ENCODE measurements at regions not wholly inside any gene's neighbourhood (a gene's known extent, or its start where the extent isn't known, plus 50 kb on each side); places are given as distances from the start of the nearest gene placed in this dataset.
"Not testable (repeated sequence)": the region's sequence is repeated elsewhere in the genome, so short reads cannot be mapped to it uniquely, and the experiment has no call there.

DNA sequence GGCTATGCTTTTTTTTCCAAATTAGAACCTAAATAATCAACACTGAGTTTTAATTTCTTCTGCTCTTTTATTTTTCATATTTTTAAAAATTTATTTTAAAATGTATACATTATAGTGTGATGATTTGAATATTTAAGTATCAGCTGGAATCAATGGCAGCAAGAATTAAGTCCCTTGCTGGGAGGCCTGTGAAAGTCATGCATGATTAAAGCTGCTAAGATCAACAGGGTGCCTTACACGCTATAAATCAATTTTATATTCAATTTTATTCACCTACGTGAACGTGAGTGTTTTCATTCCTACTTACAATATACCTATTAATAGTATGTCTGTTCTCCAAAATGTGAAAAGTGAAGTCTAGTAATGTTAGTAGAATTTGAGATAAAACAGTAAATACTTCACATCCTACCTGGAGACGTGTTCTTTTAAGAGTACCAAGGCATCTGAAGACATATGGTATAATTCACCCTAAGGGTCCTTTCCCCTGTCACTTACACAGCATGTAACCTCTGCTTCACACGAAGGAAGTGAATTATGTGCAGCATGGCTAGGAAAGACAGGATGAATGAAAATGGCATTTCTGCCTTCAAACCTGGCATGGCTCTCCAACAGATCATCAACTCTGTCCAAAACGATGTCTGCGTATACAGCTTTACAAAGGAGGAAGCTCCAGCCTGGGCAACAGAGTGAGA lies 640.4 kb upstream of the ROBO1 start:
- no peak for DNase-seq

DNA sequence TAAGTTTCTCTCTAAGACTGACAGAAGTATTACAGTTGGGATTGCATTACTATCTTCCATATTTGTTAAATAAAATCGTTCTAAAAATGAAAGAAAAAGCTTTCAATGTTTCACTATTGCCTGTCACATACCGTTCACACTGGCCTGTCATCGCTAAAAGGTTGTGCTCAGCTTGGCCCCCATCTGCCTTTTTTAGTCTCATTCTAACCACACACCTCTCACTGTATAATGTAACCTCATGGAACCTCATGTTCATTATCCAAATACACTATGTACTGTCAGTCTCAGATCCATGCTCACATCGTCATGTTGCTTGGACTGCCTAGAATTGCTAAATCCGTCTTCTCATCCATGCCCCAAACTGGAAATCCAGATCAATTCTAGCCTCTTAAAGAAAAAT lies 637.8 kb upstream of the ROBO1 start:
- DNase-seq = no peak

DNA sequence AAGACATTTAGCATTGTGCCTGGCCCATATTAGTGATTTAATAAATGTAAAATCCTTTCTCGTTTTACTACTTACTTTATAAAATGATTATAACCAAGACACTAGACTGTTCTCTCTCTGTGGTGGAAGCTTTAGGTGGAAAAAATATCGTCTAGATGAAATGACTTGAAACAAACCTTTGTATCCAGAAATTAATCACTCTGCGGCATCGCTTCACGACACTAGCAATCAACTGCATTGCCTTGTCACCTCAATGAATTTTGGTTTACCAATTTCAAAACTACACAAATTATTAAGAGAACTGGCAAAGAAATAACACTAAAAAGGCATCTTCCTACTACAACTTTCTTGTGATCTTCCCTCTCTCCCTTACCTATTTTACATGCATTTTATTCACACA lies 627.2 kb upstream of the ROBO1 start:
- DNase-seq = peak; percentile 18

DNA sequence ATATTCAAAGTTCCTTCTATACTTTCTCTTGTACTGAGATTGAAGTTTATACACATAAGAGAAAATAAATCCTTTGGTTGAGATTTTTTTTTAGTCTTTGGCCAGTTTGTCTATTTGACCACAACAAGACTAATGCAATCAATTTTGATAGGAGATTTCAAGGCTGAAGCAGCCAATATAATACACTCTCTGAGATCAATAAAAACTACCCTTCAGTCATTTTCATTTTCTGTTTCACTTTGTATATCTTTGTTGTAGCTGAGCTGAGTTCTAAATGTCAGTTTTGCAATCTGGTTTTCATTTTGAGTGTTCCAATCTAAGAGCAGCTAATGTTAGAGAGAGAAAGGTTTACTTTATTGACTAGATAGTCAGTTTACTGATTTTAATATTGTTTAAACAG lies 623.8 kb upstream of the ROBO1 start:
- peak; percentile 7 for DNase-seq

DNA sequence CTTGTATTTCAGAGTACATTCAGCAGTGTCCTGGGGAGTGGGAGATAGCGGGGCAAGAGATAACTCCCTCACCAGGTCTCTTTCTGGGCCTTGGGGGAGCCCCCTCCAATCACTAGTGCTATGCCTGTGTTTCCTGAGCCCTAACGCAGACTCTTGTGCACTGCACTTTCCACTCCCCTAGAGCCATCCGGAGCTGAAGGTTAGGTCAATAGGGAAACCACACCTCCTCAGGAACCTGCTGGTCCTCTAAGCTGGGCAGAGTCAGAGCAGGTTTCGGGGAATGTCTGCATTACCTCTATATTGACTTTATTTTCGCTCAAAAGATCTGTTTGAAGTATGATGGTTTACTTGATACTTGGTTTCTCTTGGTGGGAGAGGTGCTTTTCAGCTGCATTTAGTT lies 617.0 kb upstream of the ROBO1 start:
- DNase-seq = no peak

DNA sequence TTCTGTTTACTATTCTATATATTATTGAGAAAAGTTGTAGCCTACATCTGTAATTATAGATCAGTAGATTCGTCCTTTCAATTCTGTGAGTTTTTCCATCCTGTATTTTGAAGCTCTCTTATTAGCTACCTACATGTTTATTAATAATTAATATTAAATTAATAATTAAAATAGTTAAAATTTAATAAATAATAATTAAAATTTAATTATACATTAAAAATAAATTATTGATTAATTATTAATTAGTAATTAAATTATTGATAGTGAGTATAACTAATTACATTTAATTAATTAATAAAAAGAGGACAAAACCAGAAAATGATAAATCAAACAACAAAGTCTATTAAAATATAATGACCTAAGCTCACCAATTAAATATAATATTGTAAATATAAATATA lies 606.6 kb upstream of the ROBO1 start:
- no peak for DNase-seq

DNA sequence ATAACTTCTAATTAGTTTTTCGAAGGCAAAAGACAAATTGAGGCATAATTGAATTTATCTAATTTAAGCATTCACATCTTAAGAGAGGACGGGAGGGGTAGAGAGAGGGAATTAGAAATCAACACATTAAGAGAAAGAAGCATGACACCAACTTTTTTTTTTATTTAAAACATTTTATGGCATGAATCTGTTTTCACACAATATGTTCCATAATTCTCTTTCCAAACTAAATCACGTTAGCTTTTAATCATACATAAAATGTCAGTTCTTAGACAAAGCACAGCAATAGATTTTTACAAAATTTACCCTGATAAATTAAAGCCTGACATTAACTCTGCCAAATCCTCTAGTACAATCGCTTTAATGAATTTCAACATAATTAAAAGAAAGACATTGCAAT lies 600.8 kb upstream of the ROBO1 start:
- DNase-seq = no peak

DNA sequence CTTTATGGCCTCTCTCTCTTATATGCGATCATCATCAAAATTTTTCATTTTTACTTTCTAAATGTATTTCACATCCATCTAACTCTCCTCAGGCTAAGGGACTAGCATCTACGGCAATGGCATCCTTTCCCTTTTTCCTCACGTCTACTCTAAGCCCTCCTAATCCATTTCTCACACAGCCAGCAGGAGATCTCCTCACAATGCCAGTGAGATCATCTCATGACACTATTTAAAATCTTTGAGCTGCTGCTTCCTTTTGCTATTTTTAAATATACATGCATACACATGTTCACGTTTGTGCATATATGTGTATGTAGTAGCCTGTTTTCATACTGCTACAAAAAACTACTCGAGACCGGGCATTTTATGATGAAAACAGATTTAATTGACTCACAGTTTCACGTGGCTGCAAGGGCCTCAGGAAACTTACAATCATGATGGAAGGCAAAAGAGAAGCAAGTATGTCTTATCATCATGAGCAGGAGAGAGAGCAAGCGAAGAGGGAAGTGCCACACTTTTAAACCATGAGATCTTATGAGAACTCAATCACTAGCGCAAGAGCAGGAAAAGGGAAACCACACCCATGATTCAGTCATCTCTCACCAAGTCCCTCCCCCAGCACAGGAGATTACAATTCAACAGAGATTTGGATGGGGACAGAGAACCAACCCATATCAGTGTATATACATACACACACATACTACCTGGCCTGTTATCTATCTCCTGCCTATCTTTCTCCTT lies 599.2 kb upstream of the ROBO1 start:
- DNase-seq = no peak

DNA sequence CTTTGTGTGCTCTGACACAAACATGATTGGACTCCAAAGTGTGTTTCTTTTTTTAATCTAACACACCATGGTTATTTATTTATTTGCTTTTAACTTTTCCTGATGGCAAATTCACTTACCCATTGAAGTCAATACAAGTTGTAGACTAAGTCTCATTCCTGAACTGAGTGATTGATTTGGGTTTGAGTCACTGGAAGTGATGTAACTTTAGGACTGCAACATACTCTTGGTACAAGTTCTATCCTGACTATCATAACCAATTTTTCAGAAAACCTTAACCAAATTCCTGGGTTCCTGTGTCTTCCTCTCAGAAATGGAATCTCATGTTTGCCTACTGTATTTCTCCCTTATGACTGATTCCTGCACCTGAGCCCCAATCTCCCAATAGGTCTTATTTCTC lies 590.0 kb upstream of the ROBO1 start:
- DNase-seq = no peak

DNA sequence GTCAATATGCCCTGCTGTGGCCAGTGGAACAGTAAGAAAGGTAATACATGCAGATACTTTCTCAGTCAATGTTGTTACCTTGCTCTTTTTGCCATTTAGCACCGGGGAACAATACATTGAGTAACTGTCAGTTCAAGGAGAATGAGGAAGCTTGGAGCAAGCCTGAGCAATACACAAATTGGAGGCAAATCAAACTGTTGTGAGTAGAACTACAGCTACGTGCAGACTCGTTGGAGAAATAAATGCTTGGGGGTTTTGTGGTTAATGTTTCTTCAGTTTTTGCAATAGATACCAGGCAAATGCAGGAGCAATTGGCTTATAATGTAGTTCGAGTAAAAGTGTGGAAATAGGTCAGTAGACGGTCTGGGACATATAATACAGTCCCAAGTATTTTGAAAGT lies 587.3 kb upstream of the ROBO1 start:
- no peak for DNase-seq

DNA sequence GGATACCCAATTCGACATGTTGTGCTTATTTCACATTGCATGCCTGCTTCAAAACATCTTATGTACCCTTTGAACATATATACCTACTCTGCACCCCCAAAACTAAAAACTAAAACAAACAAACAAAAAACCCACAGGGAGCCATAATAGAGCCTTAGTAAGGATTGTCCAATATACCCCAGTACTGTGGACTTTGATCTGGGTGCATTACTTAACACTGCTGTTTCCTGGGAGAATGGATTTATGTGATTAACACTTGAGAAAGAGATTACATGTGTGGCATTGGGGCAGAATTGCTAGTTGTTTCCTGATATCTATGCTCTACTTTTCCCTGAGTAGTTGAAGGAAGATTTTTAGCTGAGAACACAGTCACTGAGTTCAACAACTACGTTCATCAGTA lies 583.4 kb upstream of the ROBO1 start:
- no peak for DNase-seq

DNA sequence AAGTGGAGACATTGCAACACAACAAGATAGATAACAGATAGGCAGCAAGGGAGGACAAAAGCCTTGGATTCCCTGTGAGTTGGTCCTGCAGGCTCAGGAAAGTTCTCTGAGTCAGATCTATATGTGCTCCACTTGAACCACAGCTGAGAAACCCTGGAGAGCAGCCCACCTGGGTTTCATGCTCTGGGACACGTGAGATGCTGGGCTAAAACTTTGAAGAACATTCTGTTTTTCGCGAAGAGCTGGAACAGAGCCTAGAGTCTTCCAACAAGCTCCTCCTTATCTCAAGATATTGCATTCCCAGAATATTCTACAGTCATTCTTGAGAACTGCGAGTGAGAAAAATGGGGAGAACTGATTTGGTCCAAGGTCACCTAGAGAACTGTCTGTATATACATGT lies 583.0 kb upstream of the ROBO1 start:
- DNase-seq = no peak

DNA sequence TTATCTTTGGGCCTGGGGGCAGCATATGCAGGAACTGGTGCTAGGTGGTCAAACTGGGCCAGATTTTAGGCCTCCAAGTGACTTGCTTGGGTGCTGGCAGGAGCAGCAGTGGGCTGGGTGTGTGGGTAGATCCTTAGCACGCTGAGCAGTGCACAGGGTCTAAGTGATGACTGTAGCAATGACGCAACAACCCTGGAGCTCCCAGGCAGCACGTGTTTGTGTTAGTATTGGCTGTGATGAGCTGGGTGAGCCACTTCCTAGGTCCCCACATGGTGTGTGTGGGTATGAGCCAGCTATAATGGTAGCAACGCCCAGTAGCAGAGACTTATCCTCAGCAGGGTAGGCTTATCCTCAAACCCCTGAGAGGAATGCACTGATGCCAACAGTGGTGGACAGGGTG lies 570.6 kb upstream of the ROBO1 start:
- DNase-seq = no peak

DNA sequence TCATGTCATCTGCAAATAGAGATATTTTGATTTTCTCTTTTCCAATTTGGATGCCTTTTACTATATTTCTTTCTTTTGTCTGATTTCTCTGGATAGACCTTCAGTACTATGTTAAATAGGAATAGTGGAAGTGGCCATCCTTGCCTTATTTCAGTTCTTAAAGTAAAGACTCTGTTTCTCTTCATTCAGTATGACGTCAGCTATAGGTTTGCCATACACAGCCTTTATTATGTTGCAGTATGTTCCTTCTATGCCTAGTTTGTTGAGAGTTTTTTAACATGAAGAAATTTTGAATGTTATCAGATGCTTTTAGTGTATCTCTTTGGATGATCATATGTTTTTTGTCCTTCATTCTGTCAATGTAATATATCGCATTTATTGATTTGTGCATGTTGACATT lies 566.7 kb upstream of the ROBO1 start:
- no peak for DNase-seq

DNA sequence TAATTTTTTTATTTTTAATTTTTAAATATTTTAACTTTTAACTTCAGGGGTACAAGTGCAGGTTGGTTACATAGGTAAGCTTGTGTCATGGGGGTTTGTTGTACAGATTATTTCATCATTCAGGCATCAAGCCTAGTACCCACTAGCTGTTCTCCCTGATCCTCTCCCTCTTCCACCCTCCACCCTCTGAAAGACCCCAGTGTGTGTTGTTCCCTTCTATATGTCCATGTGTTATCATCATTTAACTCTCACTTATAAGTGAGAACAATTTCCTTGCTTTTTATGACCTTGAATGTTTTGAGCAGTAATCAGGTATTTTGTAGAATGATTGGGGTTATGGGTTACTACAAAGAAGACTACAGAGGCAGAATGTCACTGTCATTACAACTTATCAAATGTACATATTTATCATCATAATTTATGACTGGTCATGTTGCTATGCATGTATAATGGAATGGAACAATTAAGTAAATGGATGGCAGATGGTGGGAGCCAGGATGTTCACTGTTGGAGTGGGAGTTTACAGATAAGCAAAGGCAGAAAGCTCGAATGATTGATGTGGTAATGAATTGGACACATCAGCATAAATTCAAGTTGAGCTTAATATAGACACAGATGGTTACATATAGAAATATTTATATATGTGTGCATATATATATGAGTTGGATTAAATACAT lies 563.8 kb upstream of the ROBO1 start:
- DNase-seq = no peak

DNA sequence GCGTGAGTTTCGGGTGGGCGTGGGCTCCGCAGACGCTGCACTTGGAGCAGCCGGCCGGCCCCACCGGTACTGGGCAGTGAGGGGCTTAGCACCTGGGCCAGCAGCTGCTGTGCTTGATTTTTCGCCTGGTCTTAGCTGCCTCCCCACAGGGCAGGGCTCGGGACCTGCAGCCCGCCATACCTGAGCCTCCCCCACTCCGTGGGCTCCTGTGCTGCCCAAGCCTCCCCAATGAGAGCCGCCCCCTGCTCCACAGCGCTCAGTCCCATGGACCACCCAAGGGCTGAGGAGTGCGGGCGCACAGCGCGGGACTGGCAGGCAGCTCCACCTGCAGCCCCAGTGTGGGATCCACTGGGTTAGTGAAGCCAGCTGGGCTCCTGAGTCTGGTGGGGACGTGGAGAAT lies 546.7 kb upstream of the ROBO1 start:
- DNase-seq = not testable (repeated sequence)

DNA sequence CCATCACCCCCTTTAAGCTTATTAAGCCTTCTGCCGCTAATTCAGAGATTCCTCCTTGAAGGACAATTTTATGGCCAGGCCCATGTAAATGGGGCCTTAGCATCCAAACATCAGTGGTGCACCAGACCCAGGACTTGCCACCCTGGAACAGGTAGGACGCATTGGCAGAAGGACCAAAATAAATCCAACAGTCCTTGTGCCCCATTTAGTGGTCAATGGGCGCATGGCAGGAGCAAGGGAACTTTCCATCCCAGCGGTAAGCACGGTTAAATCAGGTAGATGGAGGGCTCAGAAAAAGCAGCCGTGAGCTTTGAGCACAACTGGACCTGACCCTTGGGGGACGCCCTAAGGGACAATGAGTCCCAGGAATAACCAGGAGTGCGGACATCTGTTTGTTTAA lies 540.8 kb upstream of the ROBO1 start:
- no peak for DNase-seq

DNA sequence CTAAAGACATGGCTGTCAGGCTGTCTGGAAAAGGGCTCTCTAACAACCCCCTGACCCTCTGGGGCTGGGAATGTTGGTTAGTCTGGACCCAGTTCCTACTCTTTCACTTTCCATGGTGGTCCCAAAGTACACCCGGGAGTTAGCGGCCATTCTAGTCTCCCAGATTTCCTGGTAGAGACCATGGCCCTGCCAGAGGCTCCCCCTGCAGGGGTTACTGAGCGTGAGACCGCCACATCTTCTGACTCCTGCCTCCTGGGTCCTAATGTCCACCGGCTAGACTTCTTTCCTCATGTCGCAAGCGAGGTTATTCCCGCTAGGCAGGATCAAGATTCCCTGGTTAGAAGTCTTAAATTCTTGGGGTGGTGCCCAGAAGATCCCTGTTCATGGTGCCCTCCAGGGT lies 540.0 kb upstream of the ROBO1 start:
- no peak for DNase-seq

DNA sequence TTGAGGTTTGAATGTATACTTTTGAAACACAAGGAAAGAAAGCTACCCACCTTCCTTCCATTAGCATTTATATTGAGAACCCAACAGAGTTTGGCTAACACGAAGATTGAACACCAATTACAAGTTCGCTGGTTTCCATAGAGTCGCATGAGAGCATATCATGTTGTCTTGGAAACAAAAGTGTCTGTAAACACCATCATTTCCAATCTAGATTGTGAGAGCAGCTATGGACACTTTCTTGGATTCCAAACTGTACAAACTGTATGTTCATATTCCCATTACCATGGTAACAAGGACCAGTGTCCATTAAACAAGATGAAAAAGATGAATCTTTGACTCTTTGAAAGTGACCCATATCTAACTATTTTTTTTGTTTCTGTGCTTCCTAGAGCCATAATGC lies 529.9 kb upstream of the ROBO1 start:
- DNase-seq = no peak

DNA sequence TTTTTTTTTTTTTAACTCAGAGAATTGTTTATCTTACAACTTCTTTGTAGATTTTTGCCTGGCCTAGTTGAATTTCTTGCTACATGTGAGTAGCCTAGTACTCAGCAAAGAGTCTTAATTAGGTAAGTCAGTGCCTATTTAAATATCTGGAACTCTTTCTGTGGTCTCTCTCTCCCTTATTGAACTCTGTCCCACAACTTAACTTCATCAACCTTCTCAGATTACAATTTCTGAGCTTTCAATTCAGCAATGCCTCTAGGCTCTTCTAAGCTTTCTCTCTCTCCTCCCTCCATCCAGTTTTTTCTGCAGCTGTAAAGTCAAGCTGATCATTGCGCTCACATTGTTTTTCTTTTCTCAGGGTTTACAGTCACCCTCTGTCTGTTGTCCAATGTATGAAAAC lies 517.6 kb upstream of the ROBO1 start:
- no peak for DNase-seq

DNA sequence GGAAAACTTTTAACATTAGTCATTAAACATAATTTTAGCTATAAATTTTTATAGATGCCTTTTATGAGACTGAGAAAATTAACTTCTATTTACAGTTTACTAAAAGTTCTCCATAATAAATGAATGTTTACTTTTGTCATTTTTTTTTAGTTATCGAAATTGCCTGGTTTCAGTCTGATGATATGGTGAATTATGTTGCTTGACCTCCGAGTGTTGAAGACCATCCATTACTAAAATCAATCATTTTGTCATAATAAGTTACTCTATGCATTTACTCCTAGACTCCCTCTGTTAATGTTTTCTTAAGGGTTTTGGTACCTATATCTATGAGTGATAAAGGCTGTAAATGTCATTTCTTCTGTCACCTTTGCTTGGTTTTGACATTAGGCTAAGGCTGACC lies 516.0 kb upstream of the ROBO1 start:
- DNase-seq = no peak

DNA sequence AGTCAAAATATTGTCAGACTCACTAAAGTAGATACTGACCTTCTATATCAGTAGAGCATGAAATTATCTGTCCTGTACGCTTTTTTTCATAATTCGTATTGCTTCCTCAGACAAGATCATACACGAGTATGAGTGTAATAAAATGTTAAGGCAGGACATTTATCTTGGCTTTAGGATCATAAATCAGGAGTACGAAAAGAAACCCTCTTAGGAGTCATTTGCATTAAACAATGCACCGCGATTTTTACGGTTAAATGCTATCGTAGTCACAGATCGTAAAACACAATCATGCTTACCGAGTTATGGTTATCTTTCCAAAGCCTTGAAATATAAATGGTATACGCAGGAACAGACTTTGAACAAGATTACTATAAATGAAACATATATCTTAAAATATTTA lies 510.3 kb upstream of the ROBO1 start:
- DNase-seq = no peak

DNA sequence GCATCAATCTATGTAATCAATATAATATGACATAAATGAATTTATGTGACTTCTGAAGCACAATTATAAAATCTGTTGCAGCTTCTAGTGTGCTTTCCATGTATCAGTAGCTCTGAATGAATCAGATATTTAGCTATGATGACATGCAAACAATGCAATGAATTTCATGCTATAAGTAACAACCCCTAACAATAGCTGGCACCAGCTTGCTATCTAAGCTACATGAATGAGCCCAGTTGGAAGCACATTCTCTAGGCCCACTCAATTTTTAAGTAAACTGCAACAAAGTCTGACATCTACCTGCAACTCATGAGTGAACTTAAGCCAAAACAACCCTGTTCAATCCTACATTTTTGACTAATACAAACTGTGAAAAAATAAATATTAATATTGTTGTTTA lies 507.3 kb upstream of the ROBO1 start:
- DNase-seq = no peak

DNA sequence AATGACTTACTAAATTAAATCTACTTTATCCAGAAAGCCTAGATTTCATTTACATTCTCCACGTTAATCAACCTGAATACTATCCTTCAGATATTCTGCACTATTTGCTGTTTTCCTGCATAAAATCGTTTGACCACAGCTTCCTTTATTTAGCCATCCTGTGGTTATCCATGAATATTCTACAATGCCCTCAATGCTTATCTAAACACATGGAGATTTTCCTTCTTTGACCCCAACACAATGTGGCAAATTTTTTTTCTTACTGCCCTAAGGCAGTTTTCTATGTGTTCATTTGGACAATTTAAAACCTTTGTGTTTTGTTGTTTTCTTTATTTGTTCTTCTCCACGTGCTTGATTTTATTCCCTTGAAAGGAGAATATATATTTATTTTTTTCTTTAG lies 495.5 kb upstream of the ROBO1 start:
- DNase-seq = no peak

DNA sequence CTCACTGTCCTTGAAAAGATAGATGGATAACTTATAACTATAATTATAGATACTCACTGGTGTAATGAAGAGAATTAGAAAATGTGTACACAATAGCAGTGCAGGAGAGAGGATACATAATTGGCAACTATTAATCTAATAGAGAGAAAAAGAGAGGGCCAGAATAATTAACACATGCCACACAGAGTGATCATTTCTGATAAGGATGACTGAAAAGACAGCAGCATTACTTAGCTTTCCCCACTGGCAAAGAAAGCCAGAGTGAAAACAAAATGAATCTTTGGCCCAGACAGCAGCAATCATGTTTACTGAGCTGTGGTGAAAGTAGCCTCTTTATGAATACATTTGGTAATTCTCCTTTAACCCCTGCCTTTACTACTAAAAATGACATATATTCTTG lies 493.3 kb upstream of the ROBO1 start:
- no peak for DNase-seq
